HG03159 (cell line): ENCODE measurements at regions not wholly inside any gene's neighbourhood (a gene's known extent, or its start where the extent isn't known, plus 50 kb on each side); places are given as distances from the start of the nearest gene placed in this dataset.
"Not testable (repeated sequence)": the region's sequence is repeated elsewhere in the genome, so short reads cannot be mapped to it uniquely, and the experiment has no call there.

Source experiments
- ATAC-seq: cut with Tn5 transposase; IDR thresholded peaks from one replicate; pipeline ENCODE4 v1.9.1; 2021; ENCODE audit warnings: mild to moderate bottlenecking, moderate library complexity; ENCODE audit not compliant: unreplicated experiment

GRCh38 chr12:27133022-27133590 lies 50.7 kb upstream of the C12orf71 start:
- ATAC-seq = no peak

GRCh38 chr12:27140478-27140969 lies 58.1 kb upstream of the C12orf71 start:
- no peak for ATAC-seq

GRCh38 chr12:27142101-27142721 lies 59.8 kb upstream of the C12orf71 start:
- no peak for ATAC-seq

GRCh38 chr12:27143256-27144069 lies 61.1 kb upstream of the C12orf71 start:
- no peak for ATAC-seq

- peak; percentile 71 for ATAC-seq
Observed at GRCh38 chr12:27145725-27146124, 63.3 kb upstream of the C12orf71 start.

- no peak for ATAC-seq
Observed at GRCh38 chr12:27148373-27148772, 66.0 kb upstream of the C12orf71 start.

- no peak for ATAC-seq
Observed at GRCh38 chr12:27148791-27149190, 66.4 kb upstream of the C12orf71 start.

- ATAC-seq = no peak
Observed at GRCh38 chr12:27151479-27151878, 69.1 kb upstream of the C12orf71 start.

GRCh38 chr12:27158297-27158696 lies 75.9 kb upstream of the C12orf71 start:
- no peak for ATAC-seq

- no peak for ATAC-seq
Observed at GRCh38 chr12:27161458-27162228, 79.3 kb upstream of the C12orf71 start.

- no peak for ATAC-seq
Observed at GRCh38 chr12:27162229-27162537, 79.8 kb upstream of the C12orf71 start.

GRCh38 chr12:27163048-27163715 lies 80.8 kb upstream of the C12orf71 start:
- no peak for ATAC-seq

- no peak for ATAC-seq
Observed at GRCh38 chr12:27163894-27164293, 80.2 kb upstream of the STK38L start.

- ATAC-seq = no peak
Observed at GRCh38 chr12:27164330-27165040, 79.6 kb upstream of the STK38L start.

- not testable (repeated sequence) for ATAC-seq
Observed at GRCh38 chr12:27165958-27166357, 78.1 kb upstream of the STK38L start.

GRCh38 chr12:27171494-27171893 lies 72.6 kb upstream of the STK38L start:
- not testable (repeated sequence) for ATAC-seq

- no peak for ATAC-seq
Observed at GRCh38 chr12:27176765-27177164, 67.3 kb upstream of the STK38L start.

- ATAC-seq = no peak
Observed at GRCh38 chr12:27177706-27178105, 66.4 kb upstream of the STK38L start.

- no peak for ATAC-seq
Observed at GRCh38 chr12:27178255-27178654, 65.8 kb upstream of the STK38L start.

GRCh38 chr12:27178723-27179399 lies 65.2 kb upstream of the STK38L start:
- no peak for ATAC-seq
